ENCODE measurements at regions not wholly inside any gene's neighbourhood (a gene's known extent, or its start where the extent isn't known, plus 50 kb on each side); places are given as distances from the start of the nearest gene placed in this dataset.

GRCh38 chr17:15090533-15090932, 174.6 kb downstream of the PMP22 start:
- Histone ChIP-seq H3K27me3 (no peaks in the 10 kb centered on the region), H3K36me3 (no peaks in the 10 kb centered on the region), H3K27ac (no peak overlapping the region), H3K4me1 (no peaks in the 10 kb centered on the region), H3K4me3 (no peak overlapping the region), H3K9me3 (no peaks in the 10 kb centered on the region)
- TF ChIP-seq CTCF (IDR thresholded peaks at IDR 0.05) = no peak
- DNase-seq = no peak
- ATAC-seq = no peak
- intact Hi-C loops (cut with DNase I) = no loop called here

DNA sequence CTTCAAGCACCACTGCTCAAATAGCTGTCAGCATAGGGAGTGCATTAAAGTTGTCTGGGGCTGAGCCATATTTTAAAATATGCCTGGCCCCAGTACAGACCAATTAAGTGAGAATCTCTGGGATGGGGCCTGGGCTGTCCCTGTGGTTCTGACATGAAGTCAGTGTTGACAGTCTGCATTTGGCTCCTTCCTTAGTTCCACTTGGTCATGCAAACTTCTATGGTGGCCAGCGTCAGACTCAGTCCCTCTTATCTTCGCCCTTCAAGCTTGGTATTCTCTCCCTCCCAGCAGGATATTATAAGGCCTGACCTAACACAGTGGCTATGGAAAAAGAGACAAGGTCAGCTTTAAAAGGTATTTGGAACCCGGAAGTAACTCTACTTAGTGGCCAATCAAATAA, 177.2 kb downstream of the PMP22 start:
- ATAC-seq = no peak
- H3K27ac ChIP-seq = no peak overlapping the region
- no peak for TF ChIP-seq CTCF (IDR thresholded peaks at IDR 0.05)

GRCh38 chr17:15086776-15087295, 178.3 kb downstream of the PMP22 start:
- no peak for TF ChIP-seq CTCF (IDR thresholded peaks at IDR 0.05)
- no peaks in the 10 kb centered on the region for H3K27me3 ChIP-seq
- DNase-seq (no peak), ATAC-seq (no peak)
- no peaks in the 10 kb centered on the region for H3K36me3 ChIP-seq
- H3K27ac ChIP-seq = no peak overlapping the region
- H3K9me3 ChIP-seq = no peaks in the 10 kb centered on the region
- no peaks in the 10 kb centered on the region for H3K4me1 ChIP-seq
- no peak overlapping the region for H3K4me3 ChIP-seq
- intact Hi-C loops (cut with DNase I) = no loop called here

More for the DNA sequence above, 177.2 kb downstream of the PMP22 start:
- no peak for DNase-seq
- no peaks in the 10 kb centered on the region for H3K4me1 ChIP-seq
- no peaks in the 10 kb centered on the region for H3K27me3 ChIP-seq
- H3K36me3 ChIP-seq = no peaks in the 10 kb centered on the region
- intact Hi-C loops (cut with DNase I) = no loop called here
- H3K9me3 ChIP-seq = no peaks in the 10 kb centered on the region
- no peak overlapping the region for H3K4me3 ChIP-seq

- intact Hi-C loops (cut with DNase I) = no loop called here
Observed at GRCh38 chr17:15085890-15086677, 179.0 kb downstream of the PMP22 start.

GRCh38 chr17:15083225-15083624, 181.9 kb downstream of the PMP22 start:
- ATAC-seq = no peak

More at GRCh38 chr17:15085890-15086677, 179.0 kb downstream of the PMP22 start:
- Histone ChIP-seq H3K27ac (no peak overlapping the region), H3K4me3 (no peak overlapping the region), H3K36me3 (no peaks in the 10 kb centered on the region), H3K27me3 (no peaks in the 10 kb centered on the region), H3K9me3 (no peaks in the 10 kb centered on the region), H3K4me1 (no peaks in the 10 kb centered on the region)
- no peak for DNase-seq
- TF ChIP-seq CTCF (IDR thresholded peaks at IDR 0.05) = no peak
- ATAC-seq = no peak

More at GRCh38 chr17:15083225-15083624, 181.9 kb downstream of the PMP22 start:
- no peaks in the 10 kb centered on the region for H3K4me1 ChIP-seq
- no peak overlapping the region for H3K4me3 ChIP-seq
- no peak for TF ChIP-seq CTCF (IDR thresholded peaks at IDR 0.05)
- H3K36me3 ChIP-seq = no peaks in the 10 kb centered on the region
- intact Hi-C loops (cut with DNase I) = no loop called here
- no peaks in the 10 kb centered on the region for H3K27me3 ChIP-seq
- H3K27ac ChIP-seq = no peak overlapping the region
- no peak for DNase-seq
- H3K9me3 ChIP-seq = no peaks in the 10 kb centered on the region

All from upper lobe of right lung (tissue), 1 donor.